ENCODE measurements at regions not wholly inside any gene's neighbourhood (a gene's known extent, or its start where the extent isn't known, plus 50 kb on each side); places are given as distances from the start of the nearest gene placed in this dataset.

GRCh38 chr3:124586126-124587052, 143.9 kb upstream of the UMPS start:
- no peak for DNase-seq

GRCh38 chr3:124587053-124587408, 143.2 kb upstream of the UMPS start:
- no peak for DNase-seq

GRCh38 chr3:124588036-124588435, 142.2 kb upstream of the UMPS start:
- DNase-seq = no peak

- no peak for DNase-seq
Observed at GRCh38 chr3:124588794-124589193, 141.5 kb upstream of the UMPS start.

GRCh38 chr3:124591699-124592098, 138.6 kb upstream of the UMPS start:
- DNase-seq = no peak

GRCh38 chr3:124592658-124593441, 137.4 kb upstream of the UMPS start:
- peak; percentile 20 for DNase-seq

GRCh38 chr3:124593442-124593829, 136.8 kb upstream of the UMPS start:
- no peak for DNase-seq

- DNase-seq = no peak
Observed at GRCh38 chr3:124594581-124594980, 135.7 kb upstream of the UMPS start.

GRCh38 chr3:124597273-124597672, 133.0 kb upstream of the UMPS start:
- DNase-seq = no peak

- DNase-seq = no peak
Observed at GRCh38 chr3:124597979-124598378, 132.3 kb upstream of the UMPS start.

GRCh38 chr3:124599147-124599765, 131.0 kb upstream of the UMPS start:
- no peak for DNase-seq

GRCh38 chr3:124599779-124600693, 130.2 kb upstream of the UMPS start:
- DNase-seq = peak; percentile 26

GRCh38 chr3:124600765-124601164, 129.5 kb upstream of the UMPS start:
- no peak for DNase-seq

- no peak for DNase-seq
Observed at GRCh38 chr3:124601190-124601589, 129.1 kb upstream of the UMPS start.

GRCh38 chr3:124602980-124603627, 127.1 kb upstream of the UMPS start:
- no peak for DNase-seq

GRCh38 chr3:124605781-124606579, 124.3 kb upstream of the UMPS start:
- no peak for DNase-seq

- DNase-seq = no peak
Observed at GRCh38 chr3:124607163-124607562, 123.1 kb upstream of the UMPS start.

GRCh38 chr3:124609402-124609801, 120.8 kb upstream of the UMPS start:
- no peak for DNase-seq

GRCh38 chr3:124610130-124610529, 120.1 kb upstream of the UMPS start:
- no peak for DNase-seq

GRCh38 chr3:124611520-124611919, 118.7 kb upstream of the UMPS start:
- no peak for DNase-seq

GRCh38 chr3:124615896-124616543, 114.2 kb upstream of the UMPS start:
- no peak for DNase-seq

All from NCI-H1105 (cell line).